ENCODE measurements at regions not wholly inside any gene's neighbourhood (a gene's known extent, or its start where the extent isn't known, plus 50 kb on each side); places are given as distances from the start of the nearest gene placed in this dataset.

- no peak for DNase-seq
Measured at GRCh38 chr3:31254483-31254882, 278.2 kb upstream of the STT3B start.

GRCh38 chr3:31255007-31255581, 277.6 kb upstream of the STT3B start:
- DNase-seq = no peak

GRCh38 chr3:31262201-31262600, 270.5 kb upstream of the STT3B start:
- DNase-seq = no peak

- DNase-seq = no peak
Measured at GRCh38 chr3:31263897-31264296, 268.8 kb upstream of the STT3B start.

GRCh38 chr3:31265646-31266428, 266.9 kb upstream of the STT3B start:
- no peak for DNase-seq

- DNase-seq = no peak
Measured at GRCh38 chr3:31268868-31269267, 263.9 kb upstream of the STT3B start.

- DNase-seq = no peak
Measured at GRCh38 chr3:31270010-31270409, 262.7 kb upstream of the STT3B start.

- no peak for DNase-seq
Measured at GRCh38 chr3:31274326-31275024, 258.2 kb upstream of the STT3B start.

- no peak for DNase-seq
Measured at GRCh38 chr3:31275038-31275572, 257.6 kb upstream of the STT3B start.

GRCh38 chr3:31275583-31275982, 257.1 kb upstream of the STT3B start:
- no peak for DNase-seq

- no peak for DNase-seq
Measured at GRCh38 chr3:31277582-31277981, 255.1 kb upstream of the STT3B start.

GRCh38 chr3:31278532-31278931, 254.2 kb upstream of the STT3B start:
- DNase-seq = no peak

GRCh38 chr3:31284776-31285175, 247.9 kb upstream of the STT3B start:
- DNase-seq = no peak

- DNase-seq = no peak
Measured at GRCh38 chr3:31285833-31286486, 246.8 kb upstream of the STT3B start.

- no peak for DNase-seq
Measured at GRCh38 chr3:31288224-31288623, 244.5 kb upstream of the STT3B start.

GRCh38 chr3:31288641-31289100, 244.1 kb upstream of the STT3B start:
- no peak for DNase-seq

- no peak for DNase-seq
Measured at GRCh38 chr3:31289584-31289983, 243.1 kb upstream of the STT3B start.

GRCh38 chr3:31290046-31290445, 242.7 kb upstream of the STT3B start:
- DNase-seq = no peak

GRCh38 chr3:31291818-31292217, 240.9 kb upstream of the STT3B start:
- no peak for DNase-seq

- no peak for DNase-seq
Measured at GRCh38 chr3:31294430-31295149, 238.1 kb upstream of the STT3B start.

- no peak for DNase-seq
Measured at GRCh38 chr3:31295150-31295765, 237.5 kb upstream of the STT3B start.

- DNase-seq = no peak
Measured at GRCh38 chr3:31297726-31298298, 234.9 kb upstream of the STT3B start.

Measured in NCI-H510A (cell line).